Ishikawa (cell line): ENCODE measurements at regions not wholly inside any gene's neighbourhood (a gene's known extent, or its start where the extent isn't known, plus 50 kb on each side); places are given as distances from the start of the nearest gene placed in this dataset.

Experiments
- EP300 ChIP-seq: IDR thresholded peaks from 2 replicates; pipeline ENCODE4 v1.6.1; 2012; ENCODE audit warnings: borderline replicate concordance
- FOXM1 ChIP-seq: IDR thresholded peaks from 2 replicates; pipeline ENCODE4 v1.6.1; 2012; ENCODE audit warnings: low read depth, borderline replicate concordance
- RAD21 ChIP-seq: IDR thresholded peaks from 2 replicates; pipeline ENCODE4 v1.6.1; 2012; ENCODE audit warnings: low read depth
- TAF1 ChIP-seq: IDR thresholded peaks from 2 replicates; pipeline ENCODE4 v1.6.1; 2012; ENCODE audit warnings: low read depth, mild to moderate bottlenecking
- YY1 ChIP-seq: IDR thresholded peaks from 2 replicates; pipeline ENCODE4 v1.6.1; 2012; ENCODE audit warnings: low read depth
- TF ChIP-seq, protein P1 (sequence below): IDR thresholded peaks from 2 replicates; pipeline ENCODE4 v1.6.1; 2012; ENCODE audit warnings: low read depth, mild to moderate bottlenecking
- TF ChIP-seq, protein P2 (sequence below): IDR thresholded peaks from 2 replicates; pipeline ENCODE4 v1.6.1; 2012

DNA sequence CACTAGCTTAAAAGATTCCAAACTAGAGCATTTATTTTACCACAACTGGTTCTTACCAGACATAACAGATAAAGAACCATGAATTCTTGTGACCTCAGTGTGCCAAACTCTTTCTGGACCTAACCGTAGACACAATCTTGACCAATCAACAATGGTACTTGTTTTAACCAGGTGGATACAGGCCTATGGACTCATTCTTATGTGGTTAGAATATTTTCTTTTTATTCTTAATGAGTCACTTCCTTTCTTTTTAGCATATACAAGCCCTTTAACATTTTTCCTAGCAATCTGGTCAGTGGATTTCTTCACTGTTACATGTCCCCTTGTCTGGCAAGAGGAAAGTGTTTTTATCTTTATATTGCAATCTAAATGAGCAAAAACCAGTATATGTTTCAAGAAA lies 792.1 kb upstream of the SPRY2 start:
- TF ChIP-seq FOXM1 (no peak), EP300 (no peak), YY1 (no peak), RAD21 (no peak), TAF1 (no peak)
- TF ChIP-seq, protein P1, sequence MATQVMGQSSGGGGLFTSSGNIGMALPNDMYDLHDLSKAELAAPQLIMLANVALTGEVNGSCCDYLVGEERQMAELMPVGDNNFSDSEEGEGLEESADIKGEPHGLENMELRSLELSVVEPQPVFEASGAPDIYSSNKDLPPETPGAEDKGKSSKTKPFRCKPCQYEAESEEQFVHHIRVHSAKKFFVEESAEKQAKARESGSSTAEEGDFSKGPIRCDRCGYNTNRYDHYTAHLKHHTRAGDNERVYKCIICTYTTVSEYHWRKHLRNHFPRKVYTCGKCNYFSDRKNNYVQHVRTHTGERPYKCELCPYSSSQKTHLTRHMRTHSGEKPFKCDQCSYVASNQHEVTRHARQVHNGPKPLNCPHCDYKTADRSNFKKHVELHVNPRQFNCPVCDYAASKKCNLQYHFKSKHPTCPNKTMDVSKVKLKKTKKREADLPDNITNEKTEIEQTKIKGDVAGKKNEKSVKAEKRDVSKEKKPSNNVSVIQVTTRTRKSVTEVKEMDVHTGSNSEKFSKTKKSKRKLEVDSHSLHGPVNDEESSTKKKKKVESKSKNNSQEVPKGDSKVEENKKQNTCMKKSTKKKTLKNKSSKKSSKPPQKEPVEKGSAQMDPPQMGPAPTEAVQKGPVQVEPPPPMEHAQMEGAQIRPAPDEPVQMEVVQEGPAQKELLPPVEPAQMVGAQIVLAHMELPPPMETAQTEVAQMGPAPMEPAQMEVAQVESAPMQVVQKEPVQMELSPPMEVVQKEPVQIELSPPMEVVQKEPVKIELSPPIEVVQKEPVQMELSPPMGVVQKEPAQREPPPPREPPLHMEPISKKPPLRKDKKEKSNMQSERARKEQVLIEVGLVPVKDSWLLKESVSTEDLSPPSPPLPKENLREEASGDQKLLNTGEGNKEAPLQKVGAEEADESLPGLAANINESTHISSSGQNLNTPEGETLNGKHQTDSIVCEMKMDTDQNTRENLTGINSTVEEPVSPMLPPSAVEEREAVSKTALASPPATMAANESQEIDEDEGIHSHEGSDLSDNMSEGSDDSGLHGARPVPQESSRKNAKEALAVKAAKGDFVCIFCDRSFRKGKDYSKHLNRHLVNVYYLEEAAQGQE = no peak
- TF ChIP-seq, protein P2, sequence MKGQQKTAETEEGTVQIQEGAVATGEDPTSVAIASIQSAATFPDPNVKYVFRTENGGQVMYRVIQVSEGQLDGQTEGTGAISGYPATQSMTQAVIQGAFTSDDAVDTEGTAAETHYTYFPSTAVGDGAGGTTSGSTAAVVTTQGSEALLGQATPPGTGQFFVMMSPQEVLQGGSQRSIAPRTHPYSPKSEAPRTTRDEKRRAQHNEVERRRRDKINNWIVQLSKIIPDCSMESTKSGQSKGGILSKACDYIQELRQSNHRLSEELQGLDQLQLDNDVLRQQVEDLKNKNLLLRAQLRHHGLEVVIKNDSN = no peak
